A673 (cell line): ENCODE measurements at regions not wholly inside any gene's neighbourhood (a gene's known extent, or its start where the extent isn't known, plus 50 kb on each side); places are given as distances from the start of the nearest gene placed in this dataset.

Experiments
- BruUV-seq: library from RNA; stranded (reverse); fragments of 400-500 nt; replicated peaks from 2 replicates; lab custom pipeline; 2021; lab: Mats Ljungman, UMichigan
- CTCF ChIA-PET: fragments of 300-600 bp; sonication (Branson Sonifier 250); formaldehyde crosslinking; loops from one replicate; lab custom pipeline; 2022; ENCODE audit warnings: antibody characterized with exemption; lab: Charles Lee
- POLR2A ChIA-PET: fragments of 300-600 bp; sonication (Branson Sonifier 250); formaldehyde crosslinking; loops from one replicate; lab custom pipeline; 2022; ENCODE audit warnings: antibody characterized with exemption; ENCODE audit not compliant: low non-redundant PET; lab: Charles Lee
- DNase-seq: peaks from one replicate; pipeline ENCODE4 v3.0.0-alpha.2; 2015; ENCODE audit warnings: low spot score
- H3K27ac ChIP-seq: fragments of 200-600 bp; sonication (generic); 2 replicates; pipeline ENCODE4 v1.5.1; 2016; ENCODE audit warnings: mixed run types, low read depth, mild to moderate bottlenecking, mixed read lengths, antibody characterized with exemption, low read length; ENCODE audit not compliant: poor library complexity, severe bottlenecking
- H3K27me3 ChIP-seq: fragments of 200-600 bp; sonication (generic); replicated peaks from 2 replicates; pipeline ENCODE4 v1.6.1; 2017; ENCODE audit warnings: mixed run types, low read depth, mild to moderate bottlenecking, mixed read lengths, antibody characterized with exemption, low read length; ENCODE audit not compliant: insufficient read depth, poor library complexity
- H3K36me3 ChIP-seq: fragments of 200-600 bp; sonication (generic); 2 replicates; pipeline ENCODE4 v1.6.1; 2016; ENCODE audit warnings: mixed run types, mild to moderate bottlenecking, mixed read lengths, antibody characterized with exemption, low read length; ENCODE audit not compliant: insufficient read depth, poor library complexity, severe bottlenecking
- H3K4me1 ChIP-seq: fragments of 200-600 bp; sonication (generic); 2 replicates; pipeline ENCODE4 v1.6.1; 2017; ENCODE audit warnings: mixed run types, mild to moderate bottlenecking, mixed read lengths, antibody characterized with exemption, low read length; ENCODE audit not compliant: insufficient read depth, poor library complexity, severe bottlenecking
- H3K4me3 ChIP-seq: fragments of 200-600 bp; sonication (generic); 2 replicates; pipeline ENCODE4 v1.5.1; 2016; ENCODE audit warnings: low read depth, mixed run types, mild to moderate bottlenecking, mixed read lengths, low read length; ENCODE audit not compliant: poor library complexity, severe bottlenecking
- H3K9me3 ChIP-seq: fragments of 200-600 bp; sonication (generic); 2 replicates; pipeline ENCODE4 v1.6.1; 2016; ENCODE audit warnings: mixed run types, low read depth, mild to moderate bottlenecking, mixed read lengths, antibody characterized with exemption, low read length; ENCODE audit not compliant: poor library complexity, severe bottlenecking
- CTCF ChIP-seq: fragments of 300-800, 200-600 bp; sonication (generic); conservative IDR thresholded peaks from 2 replicates; pipeline ENCODE4 v1.5.1; 2017; ENCODE audit warnings: low read depth, mild to moderate bottlenecking, antibody characterized with exemption, low read length, moderate library complexity, mixed read lengths
- EZH2 ChIP-seq: fragments of 200-600 bp; sonication (generic); IDR thresholded peaks from 2 replicates; pipeline ENCODE4 v1.6.1; 2017; ENCODE audit warnings: borderline replicate concordance, low read depth, mild to moderate bottlenecking, mixed read lengths, antibody characterized with exemption, low read length; ENCODE audit not compliant: poor library complexity, severe bottlenecking
- intact Hi-C: fragments of 100-400 bp; cut with micrococcal nuclease; formaldehyde crosslinking; loops from one replicate; pipeline ENCODE4 v1.10.0; 2022; ENCODE audit not compliant: unreplicated experiment

GRCh38 chr1:45258059-45258650 is 51.8 kb upstream of the ZSWIM5 start:
- H3K36me3 ChIP-seq, result no peaks in the 10 kb centered on the region
- BruUV-seq, result no TSS peak
- no peaks in the 10 kb centered on the region for H3K9me3 ChIP-seq
- no peak overlapping the region for H3K27ac ChIP-seq
- ChIA-PET CTCF (no interaction called here), POLR2A (interaction anchor here (0.6 kb wide), 1 partner anchor 9 kb away, joined by 8 read pairs; no protein-coding TSS in a partner anchor)
- TF ChIP-seq EZH2, result no peak
- no peak overlapping the region for H3K4me3 ChIP-seq
- no peak for DNase-seq
- no peaks in the 10 kb centered on the region for H3K4me1 ChIP-seq
- H3K27me3 ChIP-seq, result peaks cover 22% of the 10 kb centered on the region
- intact Hi-C loops, result no loop called here

GRCh38 chr1:45259053-45259452 is 52.6 kb upstream of the ZSWIM5 start:
- POLR2A ChIA-PET, result no interaction called here
- no peak for TF ChIP-seq EZH2
- TF ChIP-seq CTCF, result no peak
- no TSS peak for BruUV-seq

GRCh38 chr1:45260244-45260643 is 53.8 kb upstream of the ZSWIM5 start:
- DNase-seq, result no peak
- ChIA-PET POLR2A (no interaction called here), CTCF (no interaction called here)
- Histone ChIP-seq H3K4me3 (no peak overlapping the region), H3K4me1 (no peaks in the 10 kb centered on the region), H3K9me3 (no peaks in the 10 kb centered on the region), H3K27ac (no peak overlapping the region), H3K27me3 (peaks cover 7% of the 10 kb centered on the region), H3K36me3 (no peaks in the 10 kb centered on the region)
- TF ChIP-seq CTCF (no peak), EZH2 (no peak)
- no TSS peak for BruUV-seq
- intact Hi-C loops, result no loop called here

More at GRCh38 chr1:45259053-45259452, 52.6 kb upstream of the ZSWIM5 start:
- intact Hi-C loops, result no loop called here
- no peak overlapping the region for H3K27ac ChIP-seq
- H3K36me3 ChIP-seq, result no peaks in the 10 kb centered on the region
- CTCF ChIA-PET, result no interaction called here
- H3K27me3 ChIP-seq, result peaks cover 16% of the 10 kb centered on the region
- H3K4me3 ChIP-seq, result no peak overlapping the region
- H3K4me1 ChIP-seq, result no peaks in the 10 kb centered on the region
- H3K9me3 ChIP-seq, result no peaks in the 10 kb centered on the region
- no peak for DNase-seq

GRCh38 chr1:45263132-45263531 is 56.7 kb upstream of the ZSWIM5 start:
- BruUV-seq, result no TSS peak
- intact Hi-C loops, result no loop called here
- TF ChIP-seq CTCF, result no peak
- TF ChIP-seq EZH2, result no peak
- peaks cover 3% of the 10 kb centered on the region for H3K27me3 ChIP-seq
- no peaks in the 10 kb centered on the region for H3K4me1 ChIP-seq
- no peak overlapping the region for H3K4me3 ChIP-seq
- no peaks in the 10 kb centered on the region for H3K9me3 ChIP-seq
- H3K27ac ChIP-seq, result no peak overlapping the region
- CTCF ChIA-PET, result no interaction called here
- POLR2A ChIA-PET, result no interaction called here
- H3K36me3 ChIP-seq, result no peaks in the 10 kb centered on the region
- DNase-seq, result no peak
